Activated T-cell treated with anti-CD3 and anti-CD28 coated beads, Interleukin-2, amount 50 U/mL, for 48 hours (primary cell): ENCODE measurements at regions not wholly inside any gene's neighbourhood (a gene's known extent, or its start where the extent isn't known, plus 50 kb on each side); places are given as distances from the start of the nearest gene placed in this dataset.

Experiments used
- DNase-seq, 2 experiments: peaks; one replicate each; pipeline ENCODE4 v3.0.0-alpha.2; 2020

DNA sequence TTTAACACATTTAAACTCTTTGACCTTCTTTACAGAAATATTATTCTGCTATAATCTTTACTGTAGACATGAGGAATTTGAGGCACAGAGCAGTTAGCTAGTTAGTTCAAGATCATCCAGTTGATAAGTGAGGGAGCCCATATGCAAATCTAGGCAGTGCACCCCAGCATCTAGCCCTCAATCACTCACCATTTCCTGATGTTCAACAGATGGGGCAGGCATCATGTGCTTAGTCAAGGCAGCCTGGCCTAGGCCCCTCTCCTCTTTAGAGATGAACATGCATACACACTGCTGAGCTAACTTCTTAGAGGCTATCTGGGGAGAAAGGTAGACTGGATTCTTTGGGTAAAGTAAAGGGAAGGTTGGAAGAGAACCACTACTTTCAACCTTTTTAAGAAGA lies 206.8 kb upstream of the SLC24A2 start:
- DNase-seq = no peak

DNA sequence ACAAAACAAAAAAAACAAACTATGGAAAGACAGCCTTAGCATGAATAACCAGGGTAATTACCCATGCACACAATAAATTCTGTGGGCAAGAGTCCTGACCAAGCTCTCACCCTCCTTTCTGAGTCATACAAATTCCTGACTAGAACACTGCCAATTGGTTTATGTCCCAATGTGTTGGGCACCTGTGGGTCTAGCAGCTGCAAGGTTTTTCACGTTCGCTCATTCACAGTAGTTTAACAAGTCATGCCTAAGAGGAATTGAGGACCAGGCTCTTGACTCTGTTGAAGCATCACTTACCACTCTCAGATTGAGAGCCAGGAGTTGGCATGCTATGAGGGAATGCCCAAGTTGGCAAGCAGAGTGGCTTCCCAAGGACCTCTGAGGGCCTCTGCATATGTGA lies 205.5 kb upstream of the SLC24A2 start:
- no peak for DNase-seq

DNA sequence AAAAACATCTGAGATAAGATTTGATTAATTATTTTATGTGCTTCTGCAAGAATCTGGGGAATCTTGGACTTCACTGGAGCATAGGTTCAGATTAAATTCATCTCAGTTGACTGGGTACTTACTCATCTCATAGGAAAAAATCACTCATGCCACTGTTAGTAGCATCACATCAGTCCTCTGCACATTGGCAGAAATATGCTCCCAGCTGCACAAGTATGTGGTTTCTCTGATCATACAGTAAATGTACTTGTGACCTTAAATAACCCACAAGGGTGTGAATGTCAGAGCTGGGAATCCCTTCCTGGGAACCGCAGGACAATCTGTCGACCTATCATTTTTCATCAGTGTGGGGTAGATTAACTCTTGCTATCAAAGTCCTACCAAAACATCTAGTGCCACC lies 203.7 kb upstream of the SLC24A2 start:
- peak; percentile 34 to 44 for DNase-seq

DNA sequence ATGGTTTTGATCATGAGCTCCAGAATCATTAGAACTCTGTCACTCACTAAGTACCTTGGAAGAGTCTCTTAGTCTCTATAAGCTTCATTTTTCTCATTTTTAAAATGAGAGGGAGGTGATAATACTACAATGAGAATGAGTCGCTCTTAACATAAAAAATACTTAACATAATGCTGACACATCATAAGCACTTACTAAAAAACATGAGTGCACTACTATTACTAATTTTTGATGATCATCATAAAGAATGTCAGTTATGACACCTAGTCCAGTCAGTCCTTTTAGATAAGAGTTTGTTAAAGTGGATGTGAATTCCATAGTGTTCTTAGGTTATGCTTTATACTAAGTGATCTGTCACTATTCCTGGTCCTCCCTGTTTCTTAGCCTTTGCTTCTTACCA lies 200.4 kb upstream of the SLC24A2 start:
- no peak for DNase-seq

DNA sequence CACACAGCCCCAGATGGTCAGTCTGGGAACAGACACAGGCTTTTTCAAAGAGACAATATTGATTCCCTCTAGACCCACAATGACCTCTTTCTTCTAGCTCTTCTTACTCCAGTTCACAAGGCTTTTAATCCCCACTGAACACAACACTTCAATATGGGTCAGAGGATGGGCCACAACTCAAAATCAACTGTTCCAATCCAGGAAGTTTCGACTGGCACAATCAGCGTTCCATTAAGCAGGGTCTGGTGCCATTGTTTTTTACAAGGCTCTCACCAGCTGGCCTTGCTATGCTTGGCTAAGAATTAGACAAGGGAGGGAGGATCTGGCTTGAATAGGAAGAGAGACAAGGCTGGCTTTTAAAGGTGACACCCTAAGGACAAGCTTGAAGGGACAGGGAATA lies 199.4 kb upstream of the SLC24A2 start:
- no peak for DNase-seq

DNA sequence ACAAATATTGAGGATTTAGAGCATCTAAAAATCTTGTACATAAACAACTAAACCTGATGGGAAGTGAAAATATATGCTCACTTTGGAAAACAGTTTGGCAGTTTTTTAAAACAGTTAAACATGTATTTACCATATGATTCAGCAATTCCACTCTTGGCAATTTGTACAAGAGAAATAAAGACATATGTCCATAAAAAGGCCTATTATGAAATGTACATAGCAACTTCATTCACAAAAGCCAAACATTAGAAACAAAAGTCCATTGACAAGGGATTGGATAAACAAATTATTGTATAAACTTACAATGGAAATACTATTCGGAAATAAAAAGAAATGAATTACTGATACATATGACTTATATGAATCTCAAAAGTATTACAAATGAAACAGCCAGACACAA lies 196.2 kb upstream of the SLC24A2 start:
- no peak for DNase-seq

DNA sequence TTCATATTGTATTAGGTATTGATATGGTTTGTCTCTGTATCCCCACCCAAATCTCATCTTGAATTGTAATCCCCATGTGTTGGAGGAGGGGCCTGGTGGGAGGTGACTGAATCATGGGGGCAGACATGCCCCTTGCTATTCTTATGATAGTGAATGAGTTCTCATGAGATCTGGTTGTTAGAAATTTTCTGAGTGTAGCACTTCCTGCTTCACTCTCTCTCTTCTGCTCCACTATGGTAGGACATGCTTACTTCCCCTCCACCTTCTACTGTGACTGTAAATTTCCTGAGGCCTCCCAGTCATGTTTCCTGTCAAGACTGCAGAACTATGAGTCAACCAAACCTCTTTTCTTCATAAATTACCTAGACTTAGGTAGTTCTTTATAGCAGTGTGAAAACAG lies 187.4 kb upstream of the SLC24A2 start:
- DNase-seq = peak; percentile 49 to 56

DNA sequence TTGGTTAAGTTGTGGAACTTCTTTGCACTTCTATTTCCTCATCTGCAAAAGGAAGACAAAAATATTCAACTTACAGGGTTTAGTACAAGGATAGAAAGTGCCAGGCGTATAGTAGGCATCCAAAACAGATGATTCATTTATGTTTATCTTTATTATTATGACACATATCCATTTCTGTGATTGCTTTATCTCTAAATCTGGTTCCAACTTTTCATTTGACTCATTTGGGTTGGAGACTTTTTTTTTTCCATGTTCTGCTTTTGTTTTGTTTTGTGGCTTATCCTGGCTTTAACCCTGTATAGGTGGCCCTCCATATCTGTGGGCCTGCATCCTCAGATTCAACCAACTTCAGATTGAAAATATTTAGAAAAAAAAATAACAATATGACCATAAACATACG lies 186.7 kb upstream of the SLC24A2 start:
- no peak for DNase-seq

DNA sequence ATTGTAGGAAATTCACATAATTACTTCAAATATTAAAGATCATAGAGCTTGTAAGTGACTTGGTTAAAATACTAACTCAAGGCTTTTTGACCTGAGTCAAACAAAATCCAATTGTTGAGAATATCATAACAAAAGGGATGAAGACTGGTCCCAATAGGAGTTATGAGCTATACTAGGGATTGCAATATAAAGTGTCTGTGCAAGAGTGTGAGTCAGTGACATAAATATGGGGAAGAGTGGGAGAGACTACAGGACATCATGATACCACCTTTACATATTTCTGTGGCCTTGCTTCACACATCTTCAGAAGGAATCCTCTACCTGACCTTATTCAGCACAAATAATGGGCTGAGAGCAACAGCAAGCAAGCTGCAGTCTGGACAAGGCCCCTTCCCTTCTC lies 180.9 kb upstream of the SLC24A2 start:
- no peak for DNase-seq

DNA sequence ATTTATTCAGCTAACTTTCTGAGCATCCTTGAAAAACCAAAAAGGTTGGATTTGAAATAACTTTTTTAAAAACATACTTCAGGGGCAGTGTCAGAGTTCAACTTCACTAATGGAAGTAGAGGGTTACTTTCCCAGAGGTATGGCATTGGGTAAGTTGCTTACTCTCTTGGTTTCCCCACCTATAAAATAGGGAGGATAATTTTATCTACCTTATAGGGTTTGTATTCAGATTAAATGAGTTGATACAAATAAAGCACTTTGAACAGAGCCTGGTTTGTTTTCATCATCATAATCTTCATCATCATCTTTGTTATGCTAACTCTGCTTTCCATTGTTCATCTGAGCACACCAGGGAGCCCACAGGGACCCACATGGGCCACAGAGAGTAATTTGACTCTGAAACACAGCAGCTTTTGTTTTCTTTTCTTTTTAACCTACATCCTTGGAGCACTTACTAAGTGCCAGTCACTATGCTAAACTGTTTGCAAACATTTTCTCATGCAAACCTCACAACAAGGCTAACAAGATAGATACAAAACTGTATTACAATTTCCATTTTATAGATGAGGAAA lies 179.1 kb upstream of the SLC24A2 start:
- DNase-seq = no peak

DNA sequence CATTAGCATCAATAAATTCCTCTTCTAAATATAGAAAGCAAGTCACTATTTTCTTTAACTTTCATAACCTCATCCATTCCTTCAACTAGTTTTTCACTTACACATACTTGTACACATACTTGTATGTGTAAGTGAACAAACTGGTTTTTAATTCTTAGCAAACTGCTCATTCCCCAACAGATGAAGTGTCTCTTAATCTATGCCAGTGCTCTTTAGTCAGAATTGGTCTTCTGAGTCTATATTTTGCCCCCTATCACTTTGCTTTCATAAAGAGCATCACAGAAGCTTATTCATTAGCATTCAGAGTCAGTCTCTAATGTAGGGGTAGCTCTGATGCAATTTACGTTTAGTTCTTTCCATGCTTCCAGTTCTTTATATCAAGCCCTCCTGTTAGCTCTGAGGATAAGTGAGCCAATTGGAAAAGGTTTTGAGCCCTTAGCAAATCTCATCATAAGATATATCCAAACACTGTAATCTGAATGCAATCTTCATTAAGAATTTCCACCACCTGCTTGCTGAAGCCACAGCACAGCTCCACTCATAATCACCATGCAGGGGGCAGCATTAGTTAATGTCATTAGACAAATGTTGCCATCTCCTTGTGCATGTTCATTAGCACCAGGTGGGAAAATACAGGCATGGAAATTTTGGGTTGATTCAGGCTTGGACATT lies 178.5 kb upstream of the SLC24A2 start:
- DNase-seq = no peak

DNA sequence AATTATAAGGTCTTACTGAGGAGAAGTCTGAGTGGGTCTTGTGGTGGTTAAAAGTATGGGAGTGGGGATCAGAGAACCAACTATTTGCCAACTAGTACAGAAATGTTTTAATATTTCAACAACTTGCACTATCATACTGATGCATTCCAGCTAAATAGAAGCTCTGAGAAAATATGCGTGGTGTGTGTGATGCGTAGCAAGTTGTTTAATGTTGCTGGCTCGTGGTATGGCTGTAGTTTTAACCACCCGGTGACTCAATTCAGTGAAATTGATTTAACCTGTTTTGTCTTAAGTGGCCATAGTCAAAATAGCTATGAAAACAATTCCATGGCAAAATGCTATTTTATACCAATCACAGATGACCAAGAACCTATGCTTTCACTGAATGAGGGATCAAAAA lies 176.5 kb upstream of the SLC24A2 start:
- no peak for DNase-seq

DNA sequence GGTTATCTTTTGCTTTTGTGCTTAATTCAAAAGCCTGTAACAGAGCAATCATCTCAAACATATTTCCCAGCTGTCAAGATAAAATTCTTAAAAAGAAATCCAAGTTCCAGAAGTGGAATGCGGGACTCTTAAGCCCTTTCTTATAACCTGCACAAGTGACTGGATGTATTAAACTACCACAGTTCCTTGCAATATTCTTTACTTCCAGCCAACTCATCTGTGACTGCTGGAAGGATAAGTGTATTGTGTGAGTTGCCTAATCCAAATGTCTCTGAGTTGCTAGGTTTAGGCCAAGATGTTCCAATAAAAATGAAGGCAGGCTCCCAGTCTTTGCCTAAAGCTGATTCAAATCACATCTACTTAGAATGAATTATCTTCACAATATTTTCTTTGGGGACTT lies 159.2 kb upstream of the SLC24A2 start:
- DNase-seq = no peak

DNA sequence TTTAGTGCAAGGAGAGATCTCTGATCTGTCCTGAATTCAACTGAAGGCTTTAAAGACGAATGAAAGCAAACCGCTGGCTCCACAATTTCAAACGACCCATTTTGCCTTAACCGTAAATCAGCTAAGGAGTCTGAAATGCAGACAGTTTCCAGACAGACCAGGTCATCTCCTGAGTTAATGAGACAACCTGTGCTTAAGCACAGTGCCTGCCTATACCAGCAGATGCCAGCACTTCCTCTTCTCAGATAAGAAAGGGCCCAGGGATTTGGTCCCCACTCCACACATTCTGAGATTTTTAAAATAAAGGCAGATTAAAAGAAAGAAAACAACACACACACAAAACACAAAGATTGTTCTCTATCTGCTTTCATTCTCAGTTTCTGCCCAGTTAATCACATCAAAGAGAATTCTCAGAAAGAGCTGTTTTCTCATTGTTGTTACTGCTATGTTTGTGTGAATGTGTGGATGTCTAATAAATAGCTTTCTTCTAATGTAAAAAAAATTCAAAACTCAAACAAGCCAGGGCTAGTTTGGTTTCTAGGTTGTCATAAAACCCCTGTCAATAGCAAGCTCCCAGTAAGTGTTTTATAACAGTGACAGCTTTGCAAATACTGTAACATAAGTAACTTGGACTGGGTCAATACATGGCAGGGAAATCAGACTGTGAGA lies 157.7 kb upstream of the SLC24A2 start:
- DNase-seq = no peak

DNA sequence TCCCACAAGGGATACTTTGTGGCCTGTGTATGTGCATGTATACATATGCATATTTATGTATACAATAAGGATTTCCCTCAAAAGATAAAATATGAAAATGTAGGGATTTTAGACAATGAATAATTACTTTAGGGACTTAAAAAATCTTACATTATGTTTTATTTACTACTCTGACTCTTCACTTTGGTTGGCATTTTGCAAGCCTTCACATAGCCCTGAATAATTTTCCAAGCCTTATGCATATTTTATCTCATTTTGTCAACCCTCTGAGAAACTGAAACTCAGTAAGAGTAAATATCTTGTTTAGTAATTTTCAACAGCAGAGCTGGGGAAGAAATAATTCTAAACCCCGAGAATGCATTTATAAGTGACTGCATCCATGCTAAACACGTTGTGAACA lies 153.0 kb upstream of the SLC24A2 start:
- DNase-seq = no peak

DNA sequence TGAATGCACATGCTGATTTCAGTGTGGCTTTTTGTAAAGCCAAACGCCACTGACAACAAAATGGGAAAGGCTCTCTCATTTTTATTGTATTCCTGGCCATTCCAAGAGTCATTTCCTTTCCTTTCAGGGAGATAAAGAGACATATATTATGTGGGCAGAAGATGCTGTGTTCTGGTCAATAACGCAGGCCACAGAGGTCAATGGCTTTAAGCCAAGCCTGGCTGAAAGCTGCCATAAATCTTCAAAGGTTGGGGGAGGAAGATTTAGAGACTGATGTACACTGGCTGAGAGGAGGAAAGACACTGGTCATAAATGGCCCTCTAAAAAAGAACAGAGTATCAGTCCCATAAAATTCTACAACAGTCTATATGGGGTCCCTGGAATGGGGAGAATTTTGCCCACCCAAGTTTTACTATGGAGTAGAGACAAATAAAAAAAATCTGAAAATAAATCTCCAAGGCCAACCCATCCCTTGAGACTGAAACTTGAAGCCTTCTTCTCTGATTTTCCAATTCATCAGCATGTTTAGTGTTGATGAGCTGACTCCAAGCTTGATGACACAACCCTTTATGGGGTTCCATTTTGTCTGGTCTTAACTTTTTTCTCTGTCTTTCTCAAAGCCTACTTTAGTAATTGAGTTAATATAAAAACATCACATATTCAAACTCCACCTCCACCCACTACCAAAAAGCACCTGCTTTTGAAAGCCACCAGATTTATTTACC lies 152.1 kb upstream of the SLC24A2 start:
- no peak for DNase-seq

DNA sequence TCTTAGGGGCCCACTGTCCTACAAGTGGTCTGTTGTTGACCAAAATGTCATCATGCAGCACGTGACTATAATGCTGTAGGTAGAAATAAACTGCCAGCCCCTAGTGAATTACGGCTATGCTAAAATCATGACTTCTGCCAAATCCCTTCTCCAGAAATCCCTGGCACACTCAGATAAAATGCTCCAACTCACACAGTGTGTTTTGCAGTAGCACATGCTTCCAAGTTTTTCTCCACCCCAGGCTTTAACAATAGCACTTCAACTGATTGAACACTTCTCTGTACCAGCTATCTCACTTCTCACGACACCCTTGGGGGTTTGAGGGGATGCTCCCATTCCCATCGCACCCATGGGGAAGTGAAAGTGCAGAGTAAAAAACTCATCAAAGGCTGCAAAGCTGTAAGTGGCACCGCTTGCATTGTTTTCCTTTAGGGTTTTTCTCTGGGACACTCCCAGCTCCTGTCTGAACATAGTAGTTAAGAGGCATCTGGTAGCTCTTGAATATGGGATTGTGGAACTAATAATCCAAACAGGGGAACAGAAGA lies 151.0 kb upstream of the SLC24A2 start:
- no peak for DNase-seq

DNA sequence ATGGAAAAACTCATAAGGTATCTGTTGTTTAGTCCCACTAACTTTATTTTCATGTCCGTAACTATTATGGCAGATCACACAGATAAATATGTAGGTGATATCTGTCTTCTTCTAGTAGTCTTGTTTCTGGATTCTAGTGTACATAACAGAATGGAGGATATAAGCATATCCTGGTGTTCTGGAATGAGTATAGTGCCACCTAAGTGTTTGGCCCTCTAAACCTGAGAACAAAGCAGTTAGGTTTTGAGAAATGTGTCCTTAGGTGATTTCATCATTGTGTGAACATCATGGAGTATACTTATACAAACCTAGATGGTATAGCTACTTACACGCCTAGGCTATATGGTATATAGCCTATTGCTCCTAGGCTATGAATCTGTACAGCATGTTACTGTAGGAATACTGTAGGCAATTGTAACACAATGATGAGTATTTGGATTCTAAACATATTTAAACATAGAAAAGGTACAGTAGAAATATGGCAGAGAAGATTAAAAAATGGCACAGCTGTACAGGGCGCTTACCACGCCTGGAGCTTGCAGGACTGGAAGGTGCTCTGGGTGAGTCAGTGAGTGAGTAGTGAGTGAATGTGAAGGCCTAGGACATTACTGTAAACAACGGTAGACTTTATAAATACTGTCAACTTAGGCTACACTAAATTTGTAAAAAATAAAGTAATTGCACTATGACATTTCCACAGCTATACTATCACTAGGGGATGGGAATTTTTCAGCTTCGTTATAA lies 150.3 kb upstream of the SLC24A2 start:
- DNase-seq = no peak

DNA sequence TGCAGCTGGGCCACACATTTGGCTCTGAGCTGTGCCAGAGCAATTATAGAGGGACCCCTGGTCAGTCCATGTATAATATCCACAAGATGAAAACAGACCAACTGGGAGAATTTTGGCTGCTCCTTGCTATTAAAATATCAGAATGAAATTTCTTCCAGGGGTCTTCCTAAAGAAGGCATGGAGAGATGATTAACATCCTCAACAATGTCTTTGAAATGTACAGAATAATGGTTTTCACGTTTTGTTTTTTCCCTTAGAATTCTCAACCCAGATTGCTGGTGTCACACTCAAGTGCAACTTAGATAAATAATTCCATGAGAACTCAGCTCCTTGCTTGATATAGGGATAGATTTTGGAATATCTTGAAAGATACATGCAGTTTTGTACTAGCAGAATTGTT lies 148.3 kb upstream of the SLC24A2 start:
- DNase-seq = no peak

DNA sequence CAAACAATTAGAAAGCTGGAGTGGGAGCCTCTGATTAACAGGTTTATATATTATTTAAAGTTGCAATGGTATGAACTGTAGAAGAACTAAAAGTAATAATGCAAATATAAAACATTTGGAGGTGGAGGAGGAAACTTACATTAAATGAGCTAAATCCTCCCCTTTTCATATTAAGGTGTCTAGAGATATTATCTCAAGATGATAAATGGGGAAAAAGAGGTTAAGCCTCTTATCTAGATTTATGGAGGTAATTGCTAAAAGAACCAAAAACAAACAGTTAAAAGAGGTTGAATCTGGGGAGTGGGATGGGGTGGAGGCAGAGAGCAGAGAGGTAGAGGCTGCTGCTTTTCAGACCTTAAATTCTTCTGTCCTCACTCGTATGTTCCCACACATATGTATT lies 147.8 kb upstream of the SLC24A2 start:
- DNase-seq = no peak

DNA sequence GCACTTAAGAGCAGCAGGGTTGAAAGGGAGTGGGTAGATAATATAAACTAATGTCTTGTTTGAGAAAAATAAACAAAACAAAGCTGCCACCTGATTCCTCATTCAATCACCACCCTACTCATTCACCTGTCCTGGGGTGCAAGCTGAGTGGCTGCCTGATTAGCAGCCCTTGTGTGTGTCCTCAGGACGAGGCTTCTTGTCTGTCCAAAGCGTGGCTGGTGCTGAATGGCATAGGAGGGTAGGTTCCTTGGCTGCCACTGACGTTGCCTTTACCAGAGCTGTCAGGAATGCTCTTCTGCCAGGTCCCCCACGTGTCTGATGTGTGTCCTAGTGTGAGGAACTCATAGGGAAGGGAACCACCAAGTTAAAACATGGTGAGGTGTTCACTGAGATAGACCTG lies 146.6 kb upstream of the SLC24A2 start:
- DNase-seq = no peak

DNA sequence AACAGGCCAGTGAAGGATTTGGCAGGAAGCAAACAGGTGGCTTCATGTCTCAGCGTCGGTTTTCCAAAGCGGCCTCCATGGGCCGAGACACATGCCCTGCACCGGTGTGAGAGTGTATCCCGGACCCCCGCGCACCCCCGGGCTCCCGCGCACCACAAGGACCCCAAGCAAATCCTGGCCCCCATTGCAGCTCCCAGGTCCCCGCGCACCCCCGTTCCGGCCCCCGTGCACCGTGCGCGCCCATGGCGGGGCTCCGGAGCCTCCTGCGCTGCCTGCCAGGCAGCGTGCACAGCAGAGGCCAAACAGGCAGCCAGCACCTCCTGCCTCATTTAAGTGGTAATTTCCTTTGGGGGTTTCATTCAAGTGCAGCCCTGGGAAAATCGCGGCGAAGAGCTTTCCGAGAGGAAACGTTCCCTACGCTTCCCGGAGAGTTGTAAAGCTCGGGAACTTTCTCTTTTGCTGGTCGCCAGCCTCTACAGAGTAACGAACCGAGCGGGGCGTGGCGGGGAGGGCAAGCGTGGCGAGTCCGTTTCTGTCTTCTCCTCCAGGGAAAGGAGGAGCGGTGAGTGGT lies 145.5 kb upstream of the SLC24A2 start:
- no peak for DNase-seq
